Endothelial cell (in vitro differentiated cells): ENCODE measurements at regions not wholly inside any gene's neighbourhood (a gene's known extent, or its start where the extent isn't known, plus 50 kb on each side); places are given as distances from the start of the nearest gene placed in this dataset.

Source experiments
- DNase-seq: peaks from one replicate; pipeline ENCODE4 v3.0.0; 2021; ENCODE audit warnings: low spot score
- H3K27ac Mint-ChIP-seq: one replicate; pipeline ENCODE4 v1.8.0; 2021; ENCODE audit warnings: mixed read lengths, inconsistent platforms; ENCODE audit not compliant: unreplicated experiment
- H3K27me3 Mint-ChIP-seq: one replicate; pipeline ENCODE4 v1.8.0; 2021; ENCODE audit warnings: mild to moderate bottlenecking, moderate library complexity, mixed read lengths, inconsistent platforms; ENCODE audit not compliant: unreplicated experiment
- H3K36me3 Mint-ChIP-seq: one replicate; pipeline ENCODE4 v1.8.0; 2021; ENCODE audit warnings: mild to moderate bottlenecking, low read depth, mixed read lengths, inconsistent platforms; ENCODE audit not compliant: unreplicated experiment
- H3K4me1 Mint-ChIP-seq: one replicate; pipeline ENCODE4 v1.8.0; 2021; ENCODE audit warnings: mild to moderate bottlenecking, mixed read lengths, inconsistent platforms; ENCODE audit not compliant: unreplicated experiment
- H3K4me3 Mint-ChIP-seq: one replicate; pipeline ENCODE4 v1.8.0; 2021; ENCODE audit warnings: mild to moderate bottlenecking, mixed read lengths, inconsistent platforms; ENCODE audit not compliant: unreplicated experiment
- H3K9me3 Mint-ChIP-seq: one replicate; pipeline ENCODE4 v1.8.0; 2021; ENCODE audit warnings: mixed read lengths, inconsistent platforms; ENCODE audit not compliant: unreplicated experiment
- TF ChIP-seq, protein P1 (sequence below): fragments of 200-600 bp; sonication (generic); IDR thresholded peaks from one replicate; pipeline ENCODE4 v1.5.0; 2021; ENCODE audit warnings: antibody characterized with exemption; ENCODE audit not compliant: unreplicated experiment

DNA sequence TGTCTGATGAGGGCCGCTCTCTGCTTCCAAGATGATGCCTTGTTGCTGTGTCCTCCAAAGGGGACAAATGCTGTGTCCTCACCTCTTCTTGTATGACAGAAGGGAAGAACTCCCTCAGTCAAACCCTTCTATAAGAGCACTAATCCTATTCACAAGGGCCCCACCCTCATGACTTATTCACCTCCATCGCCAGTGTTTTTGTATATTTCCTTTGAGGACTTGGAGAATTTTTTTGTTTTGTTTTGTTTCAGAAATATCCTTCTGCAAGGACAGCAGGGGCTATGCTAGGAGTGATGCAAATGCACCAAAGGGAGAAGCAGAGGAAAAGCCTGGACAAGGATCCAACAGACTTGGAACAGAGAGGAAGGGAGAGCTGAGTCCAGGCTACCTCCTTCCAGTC lies 214.4 kb downstream of the TLE3 start:
- TF ChIP-seq, protein P1, sequence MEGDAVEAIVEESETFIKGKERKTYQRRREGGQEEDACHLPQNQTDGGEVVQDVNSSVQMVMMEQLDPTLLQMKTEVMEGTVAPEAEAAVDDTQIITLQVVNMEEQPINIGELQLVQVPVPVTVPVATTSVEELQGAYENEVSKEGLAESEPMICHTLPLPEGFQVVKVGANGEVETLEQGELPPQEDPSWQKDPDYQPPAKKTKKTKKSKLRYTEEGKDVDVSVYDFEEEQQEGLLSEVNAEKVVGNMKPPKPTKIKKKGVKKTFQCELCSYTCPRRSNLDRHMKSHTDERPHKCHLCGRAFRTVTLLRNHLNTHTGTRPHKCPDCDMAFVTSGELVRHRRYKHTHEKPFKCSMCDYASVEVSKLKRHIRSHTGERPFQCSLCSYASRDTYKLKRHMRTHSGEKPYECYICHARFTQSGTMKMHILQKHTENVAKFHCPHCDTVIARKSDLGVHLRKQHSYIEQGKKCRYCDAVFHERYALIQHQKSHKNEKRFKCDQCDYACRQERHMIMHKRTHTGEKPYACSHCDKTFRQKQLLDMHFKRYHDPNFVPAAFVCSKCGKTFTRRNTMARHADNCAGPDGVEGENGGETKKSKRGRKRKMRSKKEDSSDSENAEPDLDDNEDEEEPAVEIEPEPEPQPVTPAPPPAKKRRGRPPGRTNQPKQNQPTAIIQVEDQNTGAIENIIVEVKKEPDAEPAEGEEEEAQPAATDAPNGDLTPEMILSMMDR: no peak

DNA sequence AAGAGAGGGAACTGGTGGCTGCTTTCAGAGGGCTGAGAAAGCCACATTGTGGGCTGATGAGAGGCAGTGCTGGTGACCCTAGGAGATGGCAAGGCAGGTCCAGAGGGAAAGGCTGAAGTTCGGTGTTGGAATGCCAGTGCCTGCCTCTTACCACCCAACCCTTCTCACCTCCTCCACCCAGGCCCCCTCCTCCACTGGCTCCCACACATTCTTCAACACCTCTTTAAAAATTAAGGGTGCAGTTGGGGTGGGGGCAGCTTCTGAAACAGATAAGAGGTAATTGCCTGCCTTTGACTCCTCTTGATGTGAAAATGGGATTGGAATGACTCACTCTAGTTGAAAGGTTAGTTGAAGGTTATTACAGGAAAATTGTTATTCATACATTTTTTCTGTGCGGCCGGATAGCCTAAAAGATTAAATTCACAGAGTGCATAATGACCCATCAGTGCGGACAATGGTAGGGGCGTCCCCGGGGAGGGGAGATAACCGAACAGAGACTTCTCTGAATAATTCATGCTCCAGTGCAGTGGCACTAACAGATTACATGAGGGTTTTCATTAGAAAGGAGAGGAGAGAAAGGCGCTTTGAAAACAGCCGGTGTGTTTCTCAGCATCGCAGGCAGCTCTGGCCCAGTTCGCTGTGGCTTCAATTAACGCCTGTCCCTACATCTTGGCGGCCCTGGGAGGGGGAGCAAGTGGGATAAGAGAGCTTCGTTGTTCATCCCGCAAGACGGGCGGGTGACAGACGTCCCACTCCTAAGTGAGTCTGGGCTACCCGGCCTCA lies 212.4 kb downstream of the TLE3 start:
- peaks cover 2% of the 10 kb centered on the region for H3K27me3 Mint-ChIP-seq
- DNase-seq: no peak
- no peak overlapping the region for H3K4me3 Mint-ChIP-seq
- H3K27ac Mint-ChIP-seq: no peak overlapping the region
- TF ChIP-seq, protein P1: no peak
- peaks cover 3% of the 10 kb centered on the region for H3K36me3 Mint-ChIP-seq
- peaks cover 3% of the 10 kb centered on the region for H3K9me3 Mint-ChIP-seq
- H3K4me1 Mint-ChIP-seq: no peaks in the 10 kb centered on the region

More for the DNA sequence above, 214.4 kb downstream of the TLE3 start:
- no peak overlapping the region for H3K27ac Mint-ChIP-seq
- no peaks in the 10 kb centered on the region for H3K4me1 Mint-ChIP-seq
- peaks cover 3% of the 10 kb centered on the region for H3K9me3 Mint-ChIP-seq
- H3K4me3 Mint-ChIP-seq: no peak overlapping the region
- peaks cover 2% of the 10 kb centered on the region for H3K27me3 Mint-ChIP-seq
- peaks cover 3% of the 10 kb centered on the region for H3K36me3 Mint-ChIP-seq
- no peak for DNase-seq

DNA sequence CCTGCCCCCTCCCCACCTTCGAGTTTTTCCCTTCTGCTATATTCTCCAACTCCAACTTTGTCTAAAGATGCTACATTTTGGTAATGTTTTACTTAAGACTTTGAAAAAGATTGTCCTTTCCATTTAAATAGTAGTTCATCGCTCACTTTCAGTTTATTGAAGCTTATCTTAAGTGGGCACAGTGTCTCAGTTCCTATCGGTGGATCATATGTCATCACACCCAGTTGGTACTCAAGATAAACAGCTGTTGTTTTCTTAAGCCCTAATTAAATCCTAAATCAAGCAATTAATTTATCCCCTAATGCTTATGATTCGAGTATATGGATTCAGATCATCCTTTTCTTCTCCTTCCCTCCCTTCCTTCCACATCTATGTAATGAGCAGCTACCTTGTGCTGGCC lies 210.7 kb downstream of the TLE3 start:
- H3K4me3 Mint-ChIP-seq: no peak overlapping the region
- peaks cover 2% of the 10 kb centered on the region for H3K27me3 Mint-ChIP-seq
- DNase-seq: no peak
- peaks cover 3% of the 10 kb centered on the region for H3K36me3 Mint-ChIP-seq
- H3K4me1 Mint-ChIP-seq: no peaks in the 10 kb centered on the region
- no peak overlapping the region for H3K27ac Mint-ChIP-seq
- TF ChIP-seq, protein P1: no peak
- peaks cover 3% of the 10 kb centered on the region for H3K9me3 Mint-ChIP-seq

GRCh38 chr15:69887553-69887952 lies 210.2 kb downstream of the TLE3 start:
- DNase-seq: no peak
- H3K27me3 Mint-ChIP-seq: peaks cover 2% of the 10 kb centered on the region
- H3K4me3 Mint-ChIP-seq: no peak overlapping the region
- H3K9me3 Mint-ChIP-seq: peaks cover 3% of the 10 kb centered on the region
- peaks cover 3% of the 10 kb centered on the region for H3K36me3 Mint-ChIP-seq
- no peak overlapping the region for H3K27ac Mint-ChIP-seq
- H3K4me1 Mint-ChIP-seq: no peaks in the 10 kb centered on the region
- TF ChIP-seq, protein P1: no peak

DNA sequence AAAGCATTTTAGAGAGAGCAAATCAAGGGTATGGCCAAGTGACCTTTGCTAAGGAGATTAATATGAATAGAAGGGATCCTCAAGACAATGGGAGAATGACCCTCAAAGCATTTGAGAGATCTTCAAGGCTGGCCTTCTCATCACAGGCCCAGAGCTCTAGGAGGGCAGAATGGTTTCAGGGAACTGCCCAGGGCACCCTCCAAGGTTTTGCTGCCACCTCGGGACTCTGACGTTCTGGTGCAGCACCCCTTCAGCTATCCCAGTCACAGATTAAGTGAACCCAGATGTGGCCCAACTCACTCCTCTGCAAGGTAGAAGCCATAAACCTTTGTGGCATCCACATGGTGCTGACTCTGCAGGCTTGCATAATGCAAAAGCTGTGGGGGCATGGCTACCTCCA lies 209.3 kb downstream of the TLE3 start:
- TF ChIP-seq, protein P1: no peak
- no peaks in the 10 kb centered on the region for H3K4me1 Mint-ChIP-seq
- H3K36me3 Mint-ChIP-seq: peaks cover 3% of the 10 kb centered on the region
- peaks cover 3% of the 10 kb centered on the region for H3K9me3 Mint-ChIP-seq
- DNase-seq: no peak
- no peak overlapping the region for H3K4me3 Mint-ChIP-seq
- H3K27me3 Mint-ChIP-seq: peaks cover 2% of the 10 kb centered on the region
- H3K27ac Mint-ChIP-seq: no peak overlapping the region
